Vagina (tissue), 2 donors: ENCODE measurements at regions not wholly inside any gene's neighbourhood (a gene's known extent, or its start where the extent isn't known, plus 50 kb on each side); places are given as distances from the start of the nearest gene placed in this dataset.

Experiments used
- CTCF ChIP-seq, 3 experiments: fragments of 450-650 bp in 2 of 3; fragments of 200-600 bp in 1 of 3; sonication (generic) in 1 of 3; IDR thresholded peaks; one replicate each; pipeline ENCODE4 v1.5.1; 2017 to 2019; ENCODE audit warnings: antibody characterized with exemption in 3 of 3, mild to moderate bottlenecking in 2 of 3, moderate library complexity in 2 of 3
- POLR2A ChIP-seq, 2 donors: fragments of 450-650 bp; IDR thresholded peaks; one replicate each; pipeline ENCODE4 v1.6.1; 2017; ENCODE audit warnings: antibody characterized with exemption in 2 of 2, mild to moderate bottlenecking in 2 of 2, moderate library complexity in 2 of 2
- POLR2AphosphoS5 ChIP-seq, 2 donors: sonication (generic); formaldehyde crosslinking; IDR thresholded peaks; one replicate each; pipeline ENCODE4 v1.9.0; 2017; ENCODE audit warnings: antibody characterized with exemption in 2 of 2, mild to moderate bottlenecking in 2 of 2, low read depth in 1 of 2; ENCODE audit not compliant: insufficient read depth in 1 of 2

GRCh38 chr3:163213838-163214237, 1717.2 kb downstream of the OTOL1 start:
- no peak for TF ChIP-seq CTCF (IDR thresholded peaks at IDR 0.05)
- TF ChIP-seq POLR2A (IDR thresholded peaks at IDR 0.05), result no peak
- no peak for TF ChIP-seq POLR2AphosphoS5 (IDR thresholded peaks at IDR 0.05; ENCODE audit: insufficient read depth in 1 of 2, low read depth in 1 of 2)
